ENCODE measurements at regions not wholly inside any gene's neighbourhood (a gene's known extent, or its start where the extent isn't known, plus 50 kb on each side); places are given as distances from the start of the nearest gene placed in this dataset.

DNA sequence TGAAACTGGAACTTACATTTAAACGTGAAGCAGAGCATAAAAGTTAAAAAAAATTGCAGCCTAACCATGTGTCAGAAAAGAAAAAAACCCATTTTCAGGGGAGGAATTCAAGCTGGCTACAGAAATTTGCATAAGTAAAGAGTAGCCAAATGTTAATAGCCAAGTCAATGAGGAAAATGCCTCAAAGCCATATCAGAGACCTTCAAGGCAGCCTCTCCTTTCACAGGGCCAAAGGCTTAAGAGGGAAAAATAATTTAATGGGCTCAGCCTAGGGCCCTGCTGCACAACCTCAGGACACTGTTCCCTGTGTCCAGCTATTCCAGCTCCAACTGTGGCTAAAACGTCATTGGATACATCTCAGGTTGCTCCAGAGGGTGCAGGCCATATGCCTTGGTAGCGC is 749.5 kb downstream of the FLRT2 start:
- TF ChIP-seq PHB2 (IDR thresholded peaks at IDR 0.05; ENCODE audit: partially characterized antibody): no peak
- no peak for TF ChIP-seq ZNF484 (CRISPR knock-in tag; IDR thresholded peaks at IDR 0.05; ENCODE audit: borderline replicate concordance, low read depth)
- TF ChIP-seq, protein P1, sequence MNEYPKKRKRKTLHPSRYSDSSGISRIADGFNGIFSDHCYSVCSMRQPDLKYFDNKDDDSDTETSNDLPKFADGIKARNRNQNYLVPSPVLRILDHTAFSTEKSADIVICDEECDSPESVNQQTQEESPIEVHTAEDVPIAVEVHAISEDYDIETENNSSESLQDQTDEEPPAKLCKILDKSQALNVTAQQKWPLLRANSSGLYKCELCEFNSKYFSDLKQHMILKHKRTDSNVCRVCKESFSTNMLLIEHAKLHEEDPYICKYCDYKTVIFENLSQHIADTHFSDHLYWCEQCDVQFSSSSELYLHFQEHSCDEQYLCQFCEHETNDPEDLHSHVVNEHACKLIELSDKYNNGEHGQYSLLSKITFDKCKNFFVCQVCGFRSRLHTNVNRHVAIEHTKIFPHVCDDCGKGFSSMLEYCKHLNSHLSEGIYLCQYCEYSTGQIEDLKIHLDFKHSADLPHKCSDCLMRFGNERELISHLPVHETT (CRISPR knock-in tag; conservative IDR thresholded peaks at IDR 0.05): no peak
- TF ChIP-seq HNRNPL (IDR thresholded peaks at IDR 0.05; ENCODE audit: low read depth, low read length): no peak
